Activated CD4-positive, CD25-positive, alpha-beta regulatory T cell treated with anti-CD3 and anti-CD28 coated beads, Interleukin-2, amount 50 U/mL, for 72 hours (primary cell): ENCODE measurements at regions not wholly inside any gene's neighbourhood (a gene's known extent, or its start where the extent isn't known, plus 50 kb on each side); places are given as distances from the start of the nearest gene placed in this dataset.
"Not testable (repeated sequence)": the region's sequence is repeated elsewhere in the genome, so short reads cannot be mapped to it uniquely, and the experiment has no call there.

ENCODE experiments used
- DNase-seq: peaks from one replicate; pipeline ENCODE4 v3.0.0; 2021

GRCh38 chr4:149870008-149870407 lies 54.4 kb upstream of the IQCM start:
- DNase-seq: no peak

- DNase-seq: no peak
These were observed 66.1 kb upstream of the IQCM start for GRCh38 chr4:149881744-149882143.

GRCh38 chr4:149882251-149882650 lies 66.6 kb upstream of the IQCM start:
- no peak for DNase-seq

GRCh38 chr4:149884046-149884445 lies 68.4 kb upstream of the IQCM start:
- no peak for DNase-seq

GRCh38 chr4:149884529-149885181 lies 69.0 kb upstream of the IQCM start:
- DNase-seq: no peak

- DNase-seq: no peak
These were observed 70.3 kb upstream of the IQCM start for GRCh38 chr4:149885896-149886295.

GRCh38 chr4:149886786-149887490 lies 71.3 kb upstream of the IQCM start:
- no peak for DNase-seq

GRCh38 chr4:149889991-149890390 lies 74.3 kb upstream of the IQCM start:
- no peak for DNase-seq

- DNase-seq: no peak
These were observed 74.9 kb upstream of the IQCM start for GRCh38 chr4:149890531-149890930.

- DNase-seq: no peak
These were observed 75.8 kb upstream of the IQCM start for GRCh38 chr4:149891426-149891825.

GRCh38 chr4:149896432-149896831 lies 80.8 kb upstream of the IQCM start:
- DNase-seq: no peak

- DNase-seq: no peak
These were observed 82.1 kb upstream of the IQCM start for GRCh38 chr4:149897783-149898182.

- no peak for DNase-seq
These were observed 85.5 kb upstream of the IQCM start for GRCh38 chr4:149901128-149901527.

- DNase-seq: no peak
These were observed 86.6 kb upstream of the IQCM start for GRCh38 chr4:149902242-149902641.

- DNase-seq: no peak
These were observed 94.5 kb upstream of the IQCM start for GRCh38 chr4:149910177-149910576.

- no peak for DNase-seq
These were observed 95.1 kb upstream of the IQCM start for GRCh38 chr4:149910604-149911350.

GRCh38 chr4:149911354-149911753 lies 95.7 kb upstream of the IQCM start:
- DNase-seq: no peak

GRCh38 chr4:149912000-149912399 lies 96.4 kb upstream of the IQCM start:
- no peak for DNase-seq

- no peak for DNase-seq
These were observed 98.8 kb upstream of the IQCM start for GRCh38 chr4:149914119-149915115.

- DNase-seq: not testable (repeated sequence)
These were observed 100.1 kb upstream of the IQCM start for GRCh38 chr4:149915735-149916134.

- DNase-seq: no peak
These were observed 108.1 kb upstream of the IQCM start for GRCh38 chr4:149923736-149924135.

- DNase-seq: no peak
These were observed 111.9 kb upstream of the IQCM start for GRCh38 chr4:149927514-149927913.

- DNase-seq: no peak
These were observed 112.9 kb upstream of the IQCM start for GRCh38 chr4:149928507-149928906.
